Parathyroid adenoma (tissue), 2 donors: ENCODE measurements at regions not wholly inside any gene's neighbourhood (a gene's known extent, or its start where the extent isn't known, plus 50 kb on each side); places are given as distances from the start of the nearest gene placed in this dataset.

ENCODE experiments used
- H2AFZ ChIP-seq: fragments of 300-600 bp; sonication (generic); one replicate; pipeline ENCODE4 v1.7.0; 2017; ENCODE audit warnings: antibody characterized with exemption, mild to moderate bottlenecking
- H3K27ac ChIP-seq: fragments of 300-600 bp; sonication (generic); one replicate; pipeline ENCODE4 v1.7.0; 2017
- H3K27me3 ChIP-seq: fragments of 300-600 bp; sonication (generic); one replicate; pipeline ENCODE4 v1.7.0; 2017; ENCODE audit warnings: low read length; ENCODE audit not compliant: control insufficient read depth, insufficient read depth
- H3K36me3 ChIP-seq: fragments of 300-600 bp; sonication (generic); one replicate; pipeline ENCODE4 v1.7.0; 2017; ENCODE audit warnings: low read length; ENCODE audit not compliant: control insufficient read depth, insufficient read depth
- H3K4me1 ChIP-seq: fragments of 300-600 bp; sonication (generic); one replicate; pipeline ENCODE4 v1.7.0; 2017; ENCODE audit warnings: control low read depth
- H3K4me2 ChIP-seq: fragments of 300-600 bp; sonication (generic); one replicate; pipeline ENCODE4 v1.7.0; 2017; ENCODE audit warnings: low read length
- H3K4me3 ChIP-seq: fragments of 300-600 bp; sonication (generic); one replicate; pipeline ENCODE4 v1.7.0; 2017; ENCODE audit warnings: low read depth, low read length
- H3K79me2 ChIP-seq: fragments of 300-600 bp; sonication (generic); one replicate; pipeline ENCODE4 v1.7.0; 2017; ENCODE audit warnings: control low read depth
- H3K9ac ChIP-seq: fragments of 300-600 bp; sonication (generic); one replicate; pipeline ENCODE4 v1.7.0; 2017; ENCODE audit warnings: mild to moderate bottlenecking
- H3K9me3 ChIP-seq: fragments of 300-600 bp; sonication (generic); one replicate; pipeline ENCODE4 v1.7.0; 2017; ENCODE audit warnings: low read length; ENCODE audit not compliant: control insufficient read depth
- TF ChIP-seq, protein P1 (sequence below): fragments of 300-600 bp; sonication (generic); IDR thresholded peaks from one replicate; pipeline ENCODE4 v1.7.0; 2017; ENCODE audit warnings: antibody characterized with exemption, mild to moderate bottlenecking
- donor health status: primary hyperparathyroidism.

DNA sequence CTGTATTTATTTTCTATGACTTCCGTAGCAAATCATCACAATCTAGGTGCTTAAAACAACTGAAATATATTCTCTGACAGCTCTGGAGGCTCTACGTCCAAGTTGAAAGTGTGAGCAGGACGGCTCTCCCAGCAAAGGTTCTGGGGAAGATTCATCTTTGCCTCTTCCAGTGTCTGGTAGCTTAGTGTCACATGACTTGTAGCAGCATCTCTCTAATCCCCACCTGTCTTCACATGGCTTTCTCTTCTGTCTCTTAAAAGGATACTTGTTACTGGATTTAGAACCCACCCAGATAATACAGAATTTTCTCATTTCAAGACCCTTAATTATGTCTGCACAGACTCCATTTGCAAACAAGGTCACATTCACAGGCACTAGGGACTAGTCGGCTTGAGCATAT lies 687.7 kb upstream of the RBFOX1 start:
- H3K9me3 ChIP-seq = no peaks in the 10 kb centered on the region
- no peak overlapping the region for H3K27ac ChIP-seq

DNA sequence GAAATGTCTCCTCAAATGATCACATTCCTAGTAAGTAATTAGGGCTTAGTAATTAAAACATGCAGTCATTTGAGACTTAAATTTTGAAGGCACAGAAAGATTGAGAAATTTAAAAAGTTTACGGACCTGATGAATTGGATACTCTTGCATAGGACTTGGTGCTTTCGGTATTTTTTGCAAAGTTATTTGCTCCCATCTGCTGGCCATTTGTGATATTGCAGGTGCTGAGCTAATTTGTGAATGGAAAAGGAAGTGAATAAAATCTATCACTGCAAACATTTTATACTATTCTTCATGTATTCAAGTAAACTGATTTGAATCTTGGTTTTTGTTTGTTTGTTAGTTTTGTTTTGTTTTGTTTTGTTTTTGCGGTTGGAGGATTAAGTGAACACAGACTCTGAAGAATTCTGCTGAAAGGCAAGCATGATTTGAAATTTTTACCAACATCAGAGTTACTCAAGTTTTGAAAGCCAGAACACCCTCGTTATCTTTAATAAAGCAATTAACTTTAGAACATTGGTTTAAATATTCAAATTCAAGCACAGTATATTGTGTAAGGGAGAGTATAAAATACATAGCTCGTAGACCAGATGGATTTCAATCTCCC lies 689.5 kb upstream of the RBFOX1 start:
- Histone ChIP-seq H3K4me1 (no peaks in the 10 kb centered on the region), H2AFZ (no peak overlapping the region), H3K79me2 (no peaks in the 10 kb centered on the region), H3K9ac (no peak overlapping the region), H3K9me3 (no peaks in the 10 kb centered on the region), H3K27ac (no peak overlapping the region), H3K4me2 (no peak overlapping the region), H3K27me3 (no peaks in the 10 kb centered on the region), H3K4me3 (no peak overlapping the region), H3K36me3 (no peaks in the 10 kb centered on the region)
- TF ChIP-seq, protein P1, sequence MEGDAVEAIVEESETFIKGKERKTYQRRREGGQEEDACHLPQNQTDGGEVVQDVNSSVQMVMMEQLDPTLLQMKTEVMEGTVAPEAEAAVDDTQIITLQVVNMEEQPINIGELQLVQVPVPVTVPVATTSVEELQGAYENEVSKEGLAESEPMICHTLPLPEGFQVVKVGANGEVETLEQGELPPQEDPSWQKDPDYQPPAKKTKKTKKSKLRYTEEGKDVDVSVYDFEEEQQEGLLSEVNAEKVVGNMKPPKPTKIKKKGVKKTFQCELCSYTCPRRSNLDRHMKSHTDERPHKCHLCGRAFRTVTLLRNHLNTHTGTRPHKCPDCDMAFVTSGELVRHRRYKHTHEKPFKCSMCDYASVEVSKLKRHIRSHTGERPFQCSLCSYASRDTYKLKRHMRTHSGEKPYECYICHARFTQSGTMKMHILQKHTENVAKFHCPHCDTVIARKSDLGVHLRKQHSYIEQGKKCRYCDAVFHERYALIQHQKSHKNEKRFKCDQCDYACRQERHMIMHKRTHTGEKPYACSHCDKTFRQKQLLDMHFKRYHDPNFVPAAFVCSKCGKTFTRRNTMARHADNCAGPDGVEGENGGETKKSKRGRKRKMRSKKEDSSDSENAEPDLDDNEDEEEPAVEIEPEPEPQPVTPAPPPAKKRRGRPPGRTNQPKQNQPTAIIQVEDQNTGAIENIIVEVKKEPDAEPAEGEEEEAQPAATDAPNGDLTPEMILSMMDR = peak; percentile 92

More for the DNA sequence above, 687.7 kb upstream of the RBFOX1 start:
- Histone ChIP-seq H3K79me2 (no peaks in the 10 kb centered on the region), H3K4me1 (no peaks in the 10 kb centered on the region), H3K9ac (no peak overlapping the region), H3K27me3 (no peaks in the 10 kb centered on the region), H3K36me3 (no peaks in the 10 kb centered on the region), H3K4me3 (no peak overlapping the region), H2AFZ (no peak overlapping the region), H3K4me2 (no peak overlapping the region)
- TF ChIP-seq, protein P1 = no peak

DNA sequence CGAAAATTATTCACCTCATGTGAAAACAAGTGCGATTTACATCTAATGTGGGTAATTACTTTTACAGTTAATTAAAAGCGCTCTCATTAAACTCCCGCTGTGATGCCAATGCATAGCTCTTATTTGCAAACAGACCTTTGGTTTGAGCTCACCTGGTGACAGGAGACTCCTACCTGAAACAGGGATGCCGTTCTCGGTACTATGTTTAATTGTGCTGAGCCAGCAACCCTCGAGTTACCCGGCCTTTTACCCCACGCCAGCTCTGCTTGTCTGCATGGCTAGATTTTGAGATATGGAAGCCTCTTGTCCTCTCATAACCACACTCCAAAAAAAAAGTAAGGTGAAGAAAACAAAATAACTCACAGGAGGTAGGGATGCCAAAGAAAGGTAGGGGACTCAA lies 690.4 kb upstream of the RBFOX1 start:
- Histone ChIP-seq H3K79me2 (no peaks in the 10 kb centered on the region), H3K4me1 (no peaks in the 10 kb centered on the region), H2AFZ (peak overlapping the region; percentile 28), H3K27ac (no peak overlapping the region), H3K4me2 (no peak overlapping the region), H3K9ac (no peak overlapping the region), H3K9me3 (no peaks in the 10 kb centered on the region), H3K4me3 (no peak overlapping the region), H3K36me3 (no peaks in the 10 kb centered on the region), H3K27me3 (no peaks in the 10 kb centered on the region)
- TF ChIP-seq, protein P1 = no peak

DNA sequence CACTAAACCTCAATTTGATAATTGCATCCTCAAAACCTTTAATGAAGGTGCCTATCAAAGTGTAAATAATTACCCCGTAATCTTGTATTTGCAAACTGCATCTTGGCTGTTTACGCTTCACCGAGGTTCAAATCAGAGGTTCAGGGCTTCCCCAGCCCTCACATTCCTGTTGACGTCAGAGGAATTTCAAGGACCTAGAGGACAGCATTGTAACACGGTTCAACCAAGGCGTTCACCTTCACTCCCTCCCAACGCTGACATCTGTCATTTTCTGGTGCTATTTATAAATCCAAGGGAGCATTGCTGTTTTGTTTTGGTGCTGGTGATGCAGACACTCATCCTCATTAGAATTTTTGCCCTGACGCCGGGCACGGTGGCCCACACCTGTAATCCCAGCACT lies 691.6 kb upstream of the RBFOX1 start:
- no peaks in the 10 kb centered on the region for H3K4me1 ChIP-seq
- H3K9ac ChIP-seq = no peak overlapping the region
- TF ChIP-seq, protein P1 = no peak
- H3K4me2 ChIP-seq = no peak overlapping the region
- H3K27me3 ChIP-seq = no peaks in the 10 kb centered on the region
- H3K27ac ChIP-seq = no peak overlapping the region
- no peaks in the 10 kb centered on the region for H3K9me3 ChIP-seq
- H3K36me3 ChIP-seq = no peaks in the 10 kb centered on the region
- no peaks in the 10 kb centered on the region for H3K79me2 ChIP-seq
- peak overlapping the region; percentile 8 for H2AFZ ChIP-seq
- H3K4me3 ChIP-seq = no peak overlapping the region

DNA sequence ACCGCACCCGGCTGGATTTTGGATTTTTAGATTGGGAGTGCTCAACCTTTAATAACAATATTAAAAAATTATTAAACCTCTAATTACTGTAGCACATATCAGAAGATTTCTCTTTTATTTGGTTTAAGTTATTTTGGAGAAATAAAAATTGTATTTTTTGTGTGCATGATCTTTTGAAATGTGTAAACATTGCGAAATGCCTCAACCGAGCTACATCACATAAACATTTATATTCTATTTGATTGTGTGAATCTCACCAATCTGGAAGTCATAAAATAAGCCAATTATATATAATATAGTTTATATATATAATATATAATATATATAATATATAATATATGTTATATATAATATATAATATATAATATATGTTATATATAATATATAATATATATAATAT lies 696.2 kb upstream of the RBFOX1 start:
- Histone ChIP-seq H3K27ac (no peak overlapping the region), H2AFZ (no peak overlapping the region), H3K27me3 (no peaks in the 10 kb centered on the region), H3K4me1 (no peaks in the 10 kb centered on the region), H3K79me2 (no peaks in the 10 kb centered on the region), H3K9ac (no peak overlapping the region), H3K9me3 (no peaks in the 10 kb centered on the region), H3K4me3 (no peak overlapping the region), H3K36me3 (no peaks in the 10 kb centered on the region), H3K4me2 (no peak overlapping the region)
- TF ChIP-seq, protein P1 = no peak
